ENCODE measurements at regions not wholly inside any gene's neighbourhood (a gene's known extent, or its start where the extent isn't known, plus 50 kb on each side); places are given as distances from the start of the nearest gene placed in this dataset.

GRCh38 chr4:141898346-141898745, 262.0 kb downstream of the IL15 start:
- Histone ChIP-seq H3K27me3 (ENCODE audit: insufficient read depth, low read depth, low read length) (no peaks in the 10 kb centered on the region), H3K79me2 (replicated peaks; ENCODE audit: insufficient read depth, low read length) (no peaks in the 10 kb centered on the region), H3K9me3 (ENCODE audit: low read length) (no peaks in the 10 kb centered on the region), H3K27ac (ENCODE audit: low read length) (no peak overlapping the region), H3K9ac (ENCODE audit: low read length) (no peak overlapping the region), H3F3A (ENCODE audit: insufficient read depth, low read length, poor library complexity, severe bottlenecking) (no peaks in the 10 kb centered on the region), H3K4me3 (ENCODE audit: low read length) (no peak overlapping the region), H3K36me3 (ENCODE audit: insufficient read depth, low read length) (no peaks in the 10 kb centered on the region), H4K20me1 (ENCODE audit: insufficient read depth) (no peaks in the 10 kb centered on the region), H2AFZ (ENCODE audit: low read depth, low read length) (no peak overlapping the region), H3K4me2 (ENCODE audit: low read length) (no peak overlapping the region), H3K9me2 (ENCODE audit: insufficient read depth, low read length) (no peaks in the 10 kb centered on the region)
- TF ChIP-seq REST (IDR thresholded peaks at IDR 0.05; ENCODE audit: borderline replicate concordance) (no peak), RAD21 (conservative IDR thresholded peaks at IDR 0.05) (no peak), EP300 (conservative IDR thresholded peaks at IDR 0.05; ENCODE audit: poor library complexity, severe bottlenecking) (no peak), POLR2AphosphoS5 (IDR thresholded peaks at IDR 0.05) (no peak), MXI1 (conservative IDR thresholded peaks at IDR 0.05; ENCODE audit: poor library complexity, severe bottlenecking) (no peak), TAF1 (IDR thresholded peaks at IDR 0.05; ENCODE audit: low read depth) (no peak), CTCF (IDR thresholded peaks at IDR 0.05; ENCODE audit: poor library complexity, severe bottlenecking) (no peak), SMC3 (conservative IDR thresholded peaks at IDR 0.05; ENCODE audit: poor library complexity) (no peak), EZH2 (IDR thresholded peaks at IDR 0.05; ENCODE audit: borderline replicate concordance, insufficient read depth, low read length, poor library complexity, severe bottlenecking) (no peak)

GRCh38 chr4:141899103-141899502, 262.7 kb downstream of the IL15 start:
- Histone ChIP-seq H3K27ac (ENCODE audit: low read length) (no peak overlapping the region), H3K9me2 (ENCODE audit: insufficient read depth, low read length) (no peaks in the 10 kb centered on the region), H3K4me3 (ENCODE audit: low read length) (no peak overlapping the region), H3K79me2 (replicated peaks; ENCODE audit: insufficient read depth, low read length) (no peaks in the 10 kb centered on the region), H3K9me3 (ENCODE audit: low read length) (no peaks in the 10 kb centered on the region), H3K4me2 (ENCODE audit: low read length) (no peak overlapping the region), H3K36me3 (ENCODE audit: insufficient read depth, low read length) (no peaks in the 10 kb centered on the region), H2AFZ (ENCODE audit: low read depth, low read length) (no peak overlapping the region), H4K20me1 (ENCODE audit: insufficient read depth) (no peaks in the 10 kb centered on the region), H3K27me3 (ENCODE audit: insufficient read depth, low read depth, low read length) (no peaks in the 10 kb centered on the region), H3K9ac (ENCODE audit: low read length) (no peak overlapping the region), H3F3A (ENCODE audit: insufficient read depth, low read length, poor library complexity, severe bottlenecking) (no peaks in the 10 kb centered on the region)
- TF ChIP-seq POLR2AphosphoS5 (IDR thresholded peaks at IDR 0.05): no peak
- TF ChIP-seq RAD21 (conservative IDR thresholded peaks at IDR 0.05): no peak
- no peak for TF ChIP-seq MXI1 (conservative IDR thresholded peaks at IDR 0.05; ENCODE audit: poor library complexity, severe bottlenecking)
- no peak for TF ChIP-seq SMC3 (conservative IDR thresholded peaks at IDR 0.05; ENCODE audit: poor library complexity)
- TF ChIP-seq EP300 (conservative IDR thresholded peaks at IDR 0.05; ENCODE audit: poor library complexity, severe bottlenecking): no peak
- no peak for TF ChIP-seq TAF1 (IDR thresholded peaks at IDR 0.05; ENCODE audit: low read depth)
- no peak for TF ChIP-seq REST (IDR thresholded peaks at IDR 0.05; ENCODE audit: borderline replicate concordance)
- no peak for TF ChIP-seq CTCF (IDR thresholded peaks at IDR 0.05; ENCODE audit: poor library complexity, severe bottlenecking)
- TF ChIP-seq EZH2 (IDR thresholded peaks at IDR 0.05; ENCODE audit: borderline replicate concordance, insufficient read depth, low read length, poor library complexity, severe bottlenecking): no peak

Measured in neural cell (in vitro differentiated cells).